ENCODE measurements at regions not wholly inside any gene's neighbourhood (a gene's known extent, or its start where the extent isn't known, plus 50 kb on each side); places are given as distances from the start of the nearest gene placed in this dataset.

DNA sequence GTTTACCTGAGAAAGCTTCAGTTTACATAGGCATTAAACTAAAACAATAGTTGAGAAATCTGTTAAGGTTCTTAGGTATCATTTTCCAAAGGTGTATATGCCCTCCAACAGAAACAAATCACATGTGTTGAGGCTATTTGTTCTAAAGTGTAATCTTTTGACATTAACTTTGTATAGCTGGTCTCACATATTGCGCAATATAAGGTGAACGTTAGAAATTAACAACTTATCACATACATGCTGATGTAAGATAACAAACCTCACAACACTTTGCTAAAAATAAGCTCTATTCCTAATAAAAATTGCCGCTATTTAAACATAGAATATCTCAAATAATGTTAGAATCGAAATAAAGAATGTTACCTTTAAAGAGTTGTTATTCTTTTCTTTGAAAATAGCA, 340.6 kb downstream of the SRGAP2C start:
- TF ChIP-seq, protein P1, sequence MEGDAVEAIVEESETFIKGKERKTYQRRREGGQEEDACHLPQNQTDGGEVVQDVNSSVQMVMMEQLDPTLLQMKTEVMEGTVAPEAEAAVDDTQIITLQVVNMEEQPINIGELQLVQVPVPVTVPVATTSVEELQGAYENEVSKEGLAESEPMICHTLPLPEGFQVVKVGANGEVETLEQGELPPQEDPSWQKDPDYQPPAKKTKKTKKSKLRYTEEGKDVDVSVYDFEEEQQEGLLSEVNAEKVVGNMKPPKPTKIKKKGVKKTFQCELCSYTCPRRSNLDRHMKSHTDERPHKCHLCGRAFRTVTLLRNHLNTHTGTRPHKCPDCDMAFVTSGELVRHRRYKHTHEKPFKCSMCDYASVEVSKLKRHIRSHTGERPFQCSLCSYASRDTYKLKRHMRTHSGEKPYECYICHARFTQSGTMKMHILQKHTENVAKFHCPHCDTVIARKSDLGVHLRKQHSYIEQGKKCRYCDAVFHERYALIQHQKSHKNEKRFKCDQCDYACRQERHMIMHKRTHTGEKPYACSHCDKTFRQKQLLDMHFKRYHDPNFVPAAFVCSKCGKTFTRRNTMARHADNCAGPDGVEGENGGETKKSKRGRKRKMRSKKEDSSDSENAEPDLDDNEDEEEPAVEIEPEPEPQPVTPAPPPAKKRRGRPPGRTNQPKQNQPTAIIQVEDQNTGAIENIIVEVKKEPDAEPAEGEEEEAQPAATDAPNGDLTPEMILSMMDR (IDR thresholded peaks at IDR 0.05; ENCODE audit: low read depth, low read length) = no peak
- TF ChIP-seq, protein P2, sequence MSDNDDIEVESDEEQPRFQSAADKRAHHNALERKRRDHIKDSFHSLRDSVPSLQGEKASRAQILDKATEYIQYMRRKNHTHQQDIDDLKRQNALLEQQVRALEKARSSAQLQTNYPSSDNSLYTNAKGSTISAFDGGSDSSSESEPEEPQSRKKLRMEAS (IDR thresholded peaks at IDR 0.05; ENCODE audit: low read depth, low read length) = no peak

Measured in NB4 (cell line).